H9 (cell line): ENCODE measurements at regions not wholly inside any gene's neighbourhood (a gene's known extent, or its start where the extent isn't known, plus 50 kb on each side); places are given as distances from the start of the nearest gene placed in this dataset.

Experiments
- DNase-seq: peaks from one replicate; pipeline ENCODE4 v3.0.0-alpha.2; 2017
- H2AFZ ChIP-seq: one replicate; pipeline ENCODE4 v1.6.1; 2013; ENCODE audit warnings: mild to moderate bottlenecking, low read length, control low read depth, moderate library complexity
- H2AK5ac ChIP-seq: 2 replicates; pipeline ENCODE4 v1.6.1; 2013; ENCODE audit warnings: low read length, control low read depth, mixed read lengths; ENCODE audit not compliant: insufficient read length
- H2BK120ac ChIP-seq: one replicate; pipeline ENCODE4 v1.6.1; 2013; ENCODE audit warnings: low read depth, mild to moderate bottlenecking, low read length, control low read depth, inconsistent platforms; ENCODE audit not compliant: poor library complexity, severe bottlenecking
- H2BK12ac ChIP-seq: 2 replicates; pipeline ENCODE4 v1.6.1; 2013; ENCODE audit warnings: low read length, control low read depth, mixed read lengths, low read depth; ENCODE audit not compliant: insufficient read length
- H2BK15ac ChIP-seq: 2 replicates; pipeline ENCODE4 v1.6.1; 2013; ENCODE audit warnings: low read depth, low read length, control low read depth
- H2BK20ac ChIP-seq: one replicate; pipeline ENCODE4 v1.6.1; 2013; ENCODE audit warnings: low read depth, mild to moderate bottlenecking, low read length, control low read depth, inconsistent platforms; ENCODE audit not compliant: poor library complexity, severe bottlenecking
- H2BK5ac ChIP-seq: 2 replicates; pipeline ENCODE4 v1.6.1; 2013; ENCODE audit warnings: low read length, control low read depth, mixed read lengths; ENCODE audit not compliant: insufficient read length
- H3K14ac ChIP-seq: 2 replicates; pipeline ENCODE4 v1.6.1; 2013; ENCODE audit warnings: low read length, control low read depth; ENCODE audit not compliant: insufficient read depth
- H3K18ac ChIP-seq: 2 replicates; pipeline ENCODE4 v1.6.1; 2013; ENCODE audit warnings: low read depth, mild to moderate bottlenecking, mixed read lengths, low read length, control low read depth; ENCODE audit not compliant: insufficient read length
- H3K23ac ChIP-seq: 2 replicates; pipeline ENCODE4 v1.6.1; 2013; ENCODE audit warnings: low read length, control low read depth, mixed read lengths, low read depth; ENCODE audit not compliant: insufficient read length
- H3K23me2 ChIP-seq: 2 replicates; pipeline ENCODE4 v1.6.1; 2013; ENCODE audit warnings: low read depth, mild to moderate bottlenecking, mixed read lengths, low read length, control low read depth; ENCODE audit not compliant: insufficient read length, poor library complexity, severe bottlenecking
- H3K27ac ChIP-seq: 2 replicates; pipeline ENCODE4 v1.5.1; 2013; ENCODE audit warnings: low read length, control low read depth, mixed read lengths, low read depth; ENCODE audit not compliant: insufficient read length
- H3K27me3 ChIP-seq: 2 replicates; pipeline ENCODE4 v1.6.1; 2013; ENCODE audit warnings: low read length, control low read depth, inconsistent platforms; ENCODE audit not compliant: insufficient read depth
- H3K4ac ChIP-seq: 2 replicates; pipeline ENCODE4 v1.6.1; 2013; ENCODE audit warnings: low read depth, mild to moderate bottlenecking, control low read depth, inconsistent platforms, low read length, moderate library complexity
- H3K4me1 ChIP-seq: 2 replicates; pipeline ENCODE4 v1.6.1; 2013; ENCODE audit warnings: low read length, control low read depth, inconsistent platforms; ENCODE audit not compliant: insufficient read depth
- H3K4me2 ChIP-seq: 2 replicates; pipeline ENCODE4 v1.6.1; 2013; ENCODE audit warnings: low read length, control low read depth, mixed read lengths; ENCODE audit not compliant: insufficient read length, insufficient read depth
- H3K56ac ChIP-seq: 2 replicates; pipeline ENCODE4 v1.6.1; 2013; ENCODE audit warnings: low read depth, mild to moderate bottlenecking, mixed read lengths, low read length, control low read depth; ENCODE audit not compliant: insufficient read length
- H3K79me1 ChIP-seq: 2 replicates; pipeline ENCODE4 v1.6.1; 2013; ENCODE audit warnings: low read depth, mild to moderate bottlenecking, moderate library complexity, low read length, control low read depth, inconsistent platforms; ENCODE audit not compliant: insufficient read depth, poor library complexity, severe bottlenecking
- H3K79me2 ChIP-seq: 2 replicates; pipeline ENCODE4 v1.6.1; 2013; ENCODE audit warnings: low read length, control low read depth, inconsistent platforms; ENCODE audit not compliant: insufficient read depth
- H3K9ac ChIP-seq: 2 replicates; pipeline ENCODE4 v1.6.1; 2013; ENCODE audit warnings: low read length, control low read depth, mixed read lengths; ENCODE audit not compliant: insufficient read length; ENCODE audit errors: extremely low read depth
- H3K9me3 ChIP-seq: one replicate; pipeline ENCODE4 v1.6.1; 2013; ENCODE audit warnings: low read depth, low read length, inconsistent platforms; ENCODE audit not compliant: control insufficient read depth
- H3T11ph ChIP-seq: one replicate; pipeline ENCODE4 v1.6.1; 2013; ENCODE audit warnings: mild to moderate bottlenecking, low read length, control low read depth, inconsistent platforms
- H4K20me1 ChIP-seq: one replicate; pipeline ENCODE4 v1.6.1; 2013; ENCODE audit not compliant: control insufficient read depth, insufficient read length, insufficient read depth
- H4K5ac ChIP-seq: 2 replicates; pipeline ENCODE4 v1.6.1; 2013; ENCODE audit warnings: low read depth, mild to moderate bottlenecking, mixed read lengths, low read length, control low read depth; ENCODE audit not compliant: insufficient read length
- H4K8ac ChIP-seq: replicated peaks from 2 replicates; pipeline ENCODE4 v1.6.1; 2013; ENCODE audit warnings: low read length, control low read depth, mixed read lengths, low read depth; ENCODE audit not compliant: insufficient read length
- H4K91ac ChIP-seq: 2 replicates; pipeline ENCODE4 v1.6.1; 2013; ENCODE audit warnings: low read depth, mild to moderate bottlenecking, moderate library complexity, mixed read lengths, low read length, control low read depth; ENCODE audit not compliant: insufficient read length
- H3K27ac Mint-ChIP-seq, 3 experiments: 2 replicates in 2 of 3; 3 replicates in 1 of 3; pipeline ENCODE4 v1.8.0; 2020 to 2021; ENCODE audit warnings: mixed read lengths in 3 of 3, mild to moderate bottlenecking in 1 of 3, moderate library complexity in 1 of 3
- H3K27me3 Mint-ChIP-seq: 2 replicates; pipeline ENCODE4 v1.8.0; 2021; ENCODE audit warnings: low read depth, mild to moderate bottlenecking, moderate library complexity, mixed read lengths
- H3K36me3 Mint-ChIP-seq, 3 experiments: 2 replicates in 2 of 3; 3 replicates in 1 of 3; pipeline ENCODE4 v1.8.0; 2020 to 2021; ENCODE audit warnings: low read depth in 3 of 3, mixed read lengths in 3 of 3; ENCODE audit not compliant: insufficient read depth in 1 of 3
- H3K4me1 Mint-ChIP-seq, 2 experiments: 2 replicates each; pipeline ENCODE4 v1.8.0; 2020; ENCODE audit warnings: mixed read lengths in 2 of 2
- H3K4me3 Mint-ChIP-seq, 2 experiments: 2 replicates in 1 of 2; 3 replicates in 1 of 2; pipeline ENCODE4 v1.8.0; 2020 to 2021; ENCODE audit warnings: mild to moderate bottlenecking in 2 of 2, mixed read lengths in 2 of 2, moderate library complexity in 1 of 2
- H3K9me3 Mint-ChIP-seq, 2 experiments: 2 replicates in 1 of 2; 3 replicates in 1 of 2; pipeline ENCODE4 v1.8.0; 2020; ENCODE audit warnings: mild to moderate bottlenecking in 2 of 2, mixed read lengths in 2 of 2, moderate library complexity in 1 of 2
- WGBS: extraction: QIAGEN DNeasy Blood & Tissue Kit; methylation state at CpG from one replicate; pipeline ENCODE4 v1.1.7; 2013; ENCODE audit warnings: missing lambda C conversion rate, low lambda C conversion rate, mixed read lengths; ENCODE audit not compliant: insufficient read length; ENCODE audit errors: extremely low coverage; 5-methylcytosine and 5-hydroxymethylcytosine counted together
- TF ChIP-seq, protein P1 (sequence below): fragments of 200-600 bp; sonication (generic); conservative IDR thresholded peaks from 3 replicates; pipeline ENCODE4 v1.8.0; 2021; ENCODE audit warnings: antibody characterized with exemption, mild to moderate bottlenecking

DNA sequence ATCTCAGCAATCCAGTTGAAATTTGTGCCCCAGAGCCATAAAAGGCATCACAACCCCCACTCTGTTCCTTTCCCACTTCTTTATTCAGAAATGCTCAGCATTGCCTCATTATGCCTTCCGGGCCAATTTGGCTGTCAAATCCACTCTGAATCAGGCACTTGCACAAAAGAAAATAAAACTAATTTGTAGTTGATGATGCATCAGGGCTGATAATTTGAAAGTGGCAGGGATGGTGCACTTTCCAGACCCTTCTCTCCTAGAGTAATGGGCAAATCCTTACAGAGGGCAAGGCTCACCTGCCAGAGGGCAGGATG lies 147.9 kb upstream of the PDE1C start:
- H3K56ac ChIP-seq = no peak overlapping the region
- no peak overlapping the region for H2AK5ac ChIP-seq
- H3K23ac ChIP-seq = no peak overlapping the region
- Mint-ChIP-seq H3K4me3 (no peak overlapping the region), H3K36me3 (no peaks in the 10 kb centered on the region), H3K9me3 (no peaks in the 10 kb centered on the region), H3K27me3 (peaks cover 26% of the 10 kb centered on the region), H3K27ac (no peak overlapping the region), H3K4me1 (no peaks in the 10 kb centered on the region)
- no peak overlapping the region for H2BK20ac ChIP-seq
- H3T11ph ChIP-seq = no peak overlapping the region
- no CpG with 5 or more reads among the region's 1 CpG for WGBS
- no peak overlapping the region for H2BK12ac ChIP-seq
- no peaks in the 10 kb centered on the region for H3K4me1 ChIP-seq
- no peak overlapping the region for H3K4ac ChIP-seq
- H4K91ac ChIP-seq = no peak overlapping the region
- H3K23me2 ChIP-seq = no peaks in the 10 kb centered on the region
- H3K9me3 ChIP-seq = no peaks in the 10 kb centered on the region
- no peak overlapping the region for H3K9ac ChIP-seq
- DNase-seq = no peak
- no peak overlapping the region for H2BK120ac ChIP-seq
- no peak overlapping the region for H4K8ac ChIP-seq
- H3K79me1 ChIP-seq = no peaks in the 10 kb centered on the region
- H4K20me1 ChIP-seq = no peaks in the 10 kb centered on the region
- H3K27me3 ChIP-seq = no peaks in the 10 kb centered on the region
- H4K5ac ChIP-seq = no peak overlapping the region
- TF ChIP-seq, protein P1, sequence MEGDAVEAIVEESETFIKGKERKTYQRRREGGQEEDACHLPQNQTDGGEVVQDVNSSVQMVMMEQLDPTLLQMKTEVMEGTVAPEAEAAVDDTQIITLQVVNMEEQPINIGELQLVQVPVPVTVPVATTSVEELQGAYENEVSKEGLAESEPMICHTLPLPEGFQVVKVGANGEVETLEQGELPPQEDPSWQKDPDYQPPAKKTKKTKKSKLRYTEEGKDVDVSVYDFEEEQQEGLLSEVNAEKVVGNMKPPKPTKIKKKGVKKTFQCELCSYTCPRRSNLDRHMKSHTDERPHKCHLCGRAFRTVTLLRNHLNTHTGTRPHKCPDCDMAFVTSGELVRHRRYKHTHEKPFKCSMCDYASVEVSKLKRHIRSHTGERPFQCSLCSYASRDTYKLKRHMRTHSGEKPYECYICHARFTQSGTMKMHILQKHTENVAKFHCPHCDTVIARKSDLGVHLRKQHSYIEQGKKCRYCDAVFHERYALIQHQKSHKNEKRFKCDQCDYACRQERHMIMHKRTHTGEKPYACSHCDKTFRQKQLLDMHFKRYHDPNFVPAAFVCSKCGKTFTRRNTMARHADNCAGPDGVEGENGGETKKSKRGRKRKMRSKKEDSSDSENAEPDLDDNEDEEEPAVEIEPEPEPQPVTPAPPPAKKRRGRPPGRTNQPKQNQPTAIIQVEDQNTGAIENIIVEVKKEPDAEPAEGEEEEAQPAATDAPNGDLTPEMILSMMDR = no peak
- no peak overlapping the region for H3K14ac ChIP-seq
- H3K79me2 ChIP-seq = no peaks in the 10 kb centered on the region
- H2BK5ac ChIP-seq = no peak overlapping the region
- no peak overlapping the region for H3K27ac ChIP-seq
- no peak overlapping the region for H3K18ac ChIP-seq
- H2AFZ ChIP-seq = no peak overlapping the region
- no peak overlapping the region for H2BK15ac ChIP-seq
- H3K4me2 ChIP-seq = no peak overlapping the region
